ENCODE measurements at regions not wholly inside any gene's neighbourhood (a gene's known extent, or its start where the extent isn't known, plus 50 kb on each side); places are given as distances from the start of the nearest gene placed in this dataset.

DNA sequence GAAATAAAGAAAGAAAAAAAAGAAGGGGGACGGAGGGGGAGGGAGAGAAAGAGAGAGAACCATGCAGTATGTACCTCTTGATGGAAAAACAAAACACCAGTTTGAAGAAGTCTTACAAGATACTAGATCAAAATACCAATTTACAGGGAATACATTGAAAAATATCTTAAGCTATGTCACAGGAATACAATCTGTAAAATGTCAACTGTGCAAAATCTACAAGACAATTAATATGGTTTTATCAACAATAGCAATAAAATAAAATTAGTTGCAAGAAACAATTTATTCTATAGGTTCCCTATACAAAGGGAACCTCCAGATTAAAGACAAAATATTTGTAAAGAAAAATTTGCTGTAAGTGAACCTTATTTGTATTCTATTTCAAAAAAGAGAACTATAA lies 98.3 kb upstream of the CABCOCO1 start:
- TF ChIP-seq, protein P1, sequence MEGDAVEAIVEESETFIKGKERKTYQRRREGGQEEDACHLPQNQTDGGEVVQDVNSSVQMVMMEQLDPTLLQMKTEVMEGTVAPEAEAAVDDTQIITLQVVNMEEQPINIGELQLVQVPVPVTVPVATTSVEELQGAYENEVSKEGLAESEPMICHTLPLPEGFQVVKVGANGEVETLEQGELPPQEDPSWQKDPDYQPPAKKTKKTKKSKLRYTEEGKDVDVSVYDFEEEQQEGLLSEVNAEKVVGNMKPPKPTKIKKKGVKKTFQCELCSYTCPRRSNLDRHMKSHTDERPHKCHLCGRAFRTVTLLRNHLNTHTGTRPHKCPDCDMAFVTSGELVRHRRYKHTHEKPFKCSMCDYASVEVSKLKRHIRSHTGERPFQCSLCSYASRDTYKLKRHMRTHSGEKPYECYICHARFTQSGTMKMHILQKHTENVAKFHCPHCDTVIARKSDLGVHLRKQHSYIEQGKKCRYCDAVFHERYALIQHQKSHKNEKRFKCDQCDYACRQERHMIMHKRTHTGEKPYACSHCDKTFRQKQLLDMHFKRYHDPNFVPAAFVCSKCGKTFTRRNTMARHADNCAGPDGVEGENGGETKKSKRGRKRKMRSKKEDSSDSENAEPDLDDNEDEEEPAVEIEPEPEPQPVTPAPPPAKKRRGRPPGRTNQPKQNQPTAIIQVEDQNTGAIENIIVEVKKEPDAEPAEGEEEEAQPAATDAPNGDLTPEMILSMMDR (IDR thresholded peaks at IDR 0.05; ENCODE audit: insufficient read depth, low read length) = no peak
- TF ChIP-seq POLR2AphosphoS5 (IDR thresholded peaks at IDR 0.05; ENCODE audit: low read depth) = no peak
